ENCODE measurements at regions not wholly inside any gene's neighbourhood (a gene's known extent, or its start where the extent isn't known, plus 50 kb on each side); places are given as distances from the start of the nearest gene placed in this dataset.

- TF ChIP-seq EZH2 (IDR thresholded peaks at IDR 0.05; ENCODE audit: borderline replicate concordance, low read depth, low read length, severe bottlenecking) (no peak), POLR2A (IDR thresholded peaks at IDR 0.05; ENCODE audit: low read depth, low read length) (no peak), CTCF (IDR thresholded peaks at IDR 0.05; ENCODE audit: extremely low read depth in 1 of 2, insufficient read depth in 1 of 2, low read depth in 1 of 2, low read length in 2 of 2) (no peak), JUN (IDR thresholded peaks at IDR 0.05; ENCODE audit: borderline replicate concordance, insufficient read depth, insufficient read length, low read depth) (no peak)
Observed at GRCh38 chr2:13542642-13543041, 825.9 kb downstream of the TRIB2 start.

All from endothelial cell of umbilical vein (primary cell).